GM23338 (cell line): ENCODE measurements at regions not wholly inside any gene's neighbourhood (a gene's known extent, or its start where the extent isn't known, plus 50 kb on each side); places are given as distances from the start of the nearest gene placed in this dataset.

Source experiments
- ATAC-seq: fragments of 200-7000 bp; cut with Tn5 transposase; 3 replicates; pipeline ENCODE4 v1.9.1; 2020
- DNase-seq: peaks from one replicate; pipeline ENCODE4 v3.0.0-alpha.2; 2015; ENCODE audit warnings: low spot score
- H2AFZ ChIP-seq: fragments of 200-600 bp; sonication (generic); 2 replicates; pipeline ENCODE4 v1.8.0; 2016; ENCODE audit warnings: antibody characterized with exemption, mild to moderate bottlenecking, moderate library complexity
- H3F3A ChIP-seq: fragments of 200-600 bp; sonication (generic); replicated peaks from 2 replicates; pipeline ENCODE4 v1.8.0; 2017; ENCODE audit warnings: antibody characterized with exemption, mixed run types, low read depth
- H3K27ac ChIP-seq: fragments of 200-600 bp; sonication (generic); 2 replicates; pipeline ENCODE4 v1.6.1; 2016; ENCODE audit warnings: low read depth
- H3K27me3 ChIP-seq: fragments of 200-600 bp; sonication (generic); 2 replicates; pipeline ENCODE4 v1.8.0; 2016; ENCODE audit warnings: mild to moderate bottlenecking, mixed run types, moderate library complexity; ENCODE audit not compliant: insufficient read depth
- H3K36me3 ChIP-seq: fragments of 200-600 bp; sonication (generic); 2 replicates; pipeline ENCODE4 v1.8.0; 2016; ENCODE audit warnings: mild to moderate bottlenecking; ENCODE audit not compliant: insufficient read depth
- H3K4me1 ChIP-seq: fragments of 200-600 bp; sonication (generic); 2 replicates; pipeline ENCODE4 v1.8.0; 2016; ENCODE audit warnings: mild to moderate bottlenecking, moderate library complexity; ENCODE audit not compliant: insufficient read depth
- H3K4me2 ChIP-seq: fragments of 200-600 bp; sonication (generic); 2 replicates; pipeline ENCODE4 v1.7.1; 2017; ENCODE audit warnings: mixed run types
- H3K4me3 ChIP-seq: fragments of 200-600 bp; sonication (generic); 2 replicates; pipeline ENCODE4 v1.6.1; 2016; ENCODE audit warnings: mixed run types
- H3K79me2 ChIP-seq: fragments of 200-600 bp; sonication (generic); replicated peaks from 2 replicates; pipeline ENCODE4 v1.8.0; 2017; ENCODE audit warnings: mild to moderate bottlenecking; ENCODE audit not compliant: insufficient read depth
- H3K9me2 ChIP-seq: fragments of 200-600 bp; sonication (generic); 2 replicates; pipeline ENCODE4 v1.8.0; 2017; ENCODE audit not compliant: insufficient read depth
- H4K20me1 ChIP-seq: fragments of 200-600 bp; sonication (generic); replicated peaks from 2 replicates; pipeline ENCODE4 v1.8.0; 2017; ENCODE audit warnings: mild to moderate bottlenecking; ENCODE audit not compliant: insufficient read depth
- H3K27ac Mint-ChIP-seq: 2 replicates; pipeline ENCODE4 v1.8.0; 2020; ENCODE audit warnings: inconsistent platforms, mild to moderate bottlenecking, moderate library complexity, mixed read lengths
- H3K27me3 Mint-ChIP-seq: 3 replicates; pipeline ENCODE4 v1.8.0; 2022; ENCODE audit warnings: low read depth, mild to moderate bottlenecking, moderate library complexity, mixed read lengths, inconsistent platforms; ENCODE audit not compliant: insufficient read depth, poor library complexity
- H3K36me3 Mint-ChIP-seq: 3 replicates; pipeline ENCODE4 v1.8.0; 2021; ENCODE audit warnings: low read depth, mild to moderate bottlenecking, inconsistent platforms, moderate library complexity, mixed read lengths
- H3K4me1 Mint-ChIP-seq: 3 replicates; pipeline ENCODE4 v1.8.0; 2020; ENCODE audit warnings: mild to moderate bottlenecking, inconsistent platforms, mixed read lengths
- H3K4me3 Mint-ChIP-seq: 3 replicates; pipeline ENCODE4 v1.8.0; 2021; ENCODE audit warnings: moderate library complexity, mild to moderate bottlenecking, inconsistent platforms, mixed read lengths
- H3K9me3 Mint-ChIP-seq: 3 replicates; pipeline ENCODE4 v1.8.0; 2020; ENCODE audit warnings: moderate library complexity, mild to moderate bottlenecking, inconsistent platforms, mixed read lengths
- CREB1 ChIP-seq: fragments of 250-450 bp; sonication (Bioruptor Pico); IDR thresholded peaks from 2 replicates; pipeline ENCODE4 v1.5.0; 2020; ENCODE audit warnings: low read depth, mild to moderate bottlenecking, moderate library complexity
- EZH2 ChIP-seq: fragments of 200-600 bp; sonication (generic); IDR thresholded peaks from one replicate; pipeline ENCODE4 v1.8.0; 2017; ENCODE audit warnings: antibody characterized with exemption, mild to moderate bottlenecking, low read depth; ENCODE audit not compliant: unreplicated experiment
- EZH2phosphoT487 ChIP-seq: fragments of 200-600 bp; sonication (generic); IDR thresholded peaks from one replicate; pipeline ENCODE4 v1.8.1; 2018; ENCODE audit warnings: antibody characterized with exemption; ENCODE audit not compliant: unreplicated experiment
- JUNB ChIP-seq: IDR thresholded peaks from one replicate; pipeline ENCODE4 v1.6.1; 2016; ENCODE audit warnings: antibody characterized with exemption; ENCODE audit not compliant: unreplicated experiment
- NANOG ChIP-seq: IDR thresholded peaks from 2 replicates; pipeline ENCODE4 v1.6.1; 2016; ENCODE audit warnings: antibody characterized with exemption, borderline replicate concordance
- POLR2AphosphoS5 ChIP-seq: IDR thresholded peaks from 2 replicates; pipeline ENCODE4 v1.6.1; 2016; ENCODE audit warnings: antibody characterized with exemption, low read depth
- STAT1 ChIP-seq: IDR thresholded peaks from one replicate; pipeline ENCODE4 v1.6.1; 2016; ENCODE audit warnings: antibody characterized with exemption; ENCODE audit not compliant: unreplicated experiment
- ZNF114 ChIP-seq: fragments of 250-450 bp; sonication (Bioruptor Pico); IDR thresholded peaks from 2 replicates; pipeline ENCODE4 v1.5.0; 2020; ENCODE audit warnings: mild to moderate bottlenecking, moderate library complexity
- ZNF331 ChIP-seq: fragments of 250-450 bp; sonication (Bioruptor Pico); IDR thresholded peaks from 2 replicates; pipeline ENCODE4 v1.5.0; 2020; ENCODE audit warnings: low read depth, mild to moderate bottlenecking, moderate library complexity
- TF ChIP-seq, protein P1 (sequence below): IDR thresholded peaks from 2 replicates; pipeline ENCODE4 v1.6.1; 2016; ENCODE audit warnings: antibody characterized with exemption
- TF ChIP-seq, protein P2 (sequence below), 2 experiments: fragments of 200-600 bp in 1 of 2; sonication (generic) in 1 of 2; conservative IDR thresholded peaks; 2 replicates each; pipeline versions ENCODE4 v1.5.1 to v1.6.1; 2016 to 2017; ENCODE audit warnings: antibody characterized with exemption in 2 of 2, low read depth in 2 of 2, mild to moderate bottlenecking in 2 of 2, moderate library complexity in 1 of 2
- TF ChIP-seq, protein P3 (sequence below): IDR thresholded peaks from one replicate; pipeline ENCODE4 v1.6.1; 2018; ENCODE audit warnings: antibody characterized with exemption; ENCODE audit not compliant: unreplicated experiment
- TF ChIP-seq, protein P4 (sequence below): fragments of 250-450 bp; sonication (Bioruptor Pico); IDR thresholded peaks from 2 replicates; pipeline ENCODE4 v1.5.0; 2020; ENCODE audit warnings: mild to moderate bottlenecking, moderate library complexity

DNA sequence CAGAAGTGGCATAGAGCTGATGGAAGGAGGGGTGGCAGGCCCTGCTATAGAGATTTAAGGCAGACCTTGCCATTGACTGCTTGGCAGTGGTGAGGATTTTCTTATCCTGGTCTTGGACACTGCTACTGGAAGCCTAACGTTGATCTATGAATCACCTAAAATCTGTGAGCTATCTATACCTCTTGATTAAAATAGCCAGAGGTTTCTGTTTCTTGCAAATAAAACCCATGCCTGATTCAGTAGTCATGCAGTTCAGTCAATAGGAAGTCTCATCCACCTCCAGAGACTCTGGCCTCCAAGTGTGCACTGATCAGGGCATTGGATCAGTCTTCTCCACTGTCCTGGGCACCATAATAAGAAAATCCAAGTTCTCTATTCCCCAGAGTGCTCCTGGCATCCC, 286.5 kb downstream of the PTEN start:
- Histone ChIP-seq H3K4me3 (no peak overlapping the region), H3F3A (no peaks in the 10 kb centered on the region), H3K36me3 (no peaks in the 10 kb centered on the region), H3K4me1 (no peaks in the 10 kb centered on the region; the same call in 1 of the 2 replicates), H2AFZ (no peak overlapping the region), H4K20me1 (no peaks in the 10 kb centered on the region), H3K27ac (no peak overlapping the region), H3K9me2 (peaks cover 4% of the 10 kb centered on the region), H3K27me3 (no peaks in the 10 kb centered on the region), H3K79me2 (no peaks in the 10 kb centered on the region), H3K4me2 (no peak overlapping the region)
- Mint-ChIP-seq H3K4me3 (no peak overlapping the region), H3K27me3 (no peaks in the 10 kb centered on the region), H3K36me3 (no peaks in the 10 kb centered on the region), H3K4me1 (no peaks in the 10 kb centered on the region; the same call in 2 of the 3 replicates), H3K9me3 (no peaks in the 10 kb centered on the region), H3K27ac (no peak overlapping the region)
- no peak for ATAC-seq
- no peak for DNase-seq
- TF ChIP-seq, protein P1, sequence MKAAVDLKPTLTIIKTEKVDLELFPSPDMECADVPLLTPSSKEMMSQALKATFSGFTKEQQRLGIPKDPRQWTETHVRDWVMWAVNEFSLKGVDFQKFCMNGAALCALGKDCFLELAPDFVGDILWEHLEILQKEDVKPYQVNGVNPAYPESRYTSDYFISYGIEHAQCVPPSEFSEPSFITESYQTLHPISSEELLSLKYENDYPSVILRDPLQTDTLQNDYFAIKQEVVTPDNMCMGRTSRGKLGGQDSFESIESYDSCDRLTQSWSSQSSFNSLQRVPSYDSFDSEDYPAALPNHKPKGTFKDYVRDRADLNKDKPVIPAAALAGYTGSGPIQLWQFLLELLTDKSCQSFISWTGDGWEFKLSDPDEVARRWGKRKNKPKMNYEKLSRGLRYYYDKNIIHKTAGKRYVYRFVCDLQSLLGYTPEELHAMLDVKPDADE, result no peak
- TF ChIP-seq ZNF114 (CRISPR knock-in tag), result no peak
- no peak for TF ChIP-seq NANOG
- no peak for TF ChIP-seq ZNF331 (CRISPR knock-in tag)
- TF ChIP-seq, protein P2, sequence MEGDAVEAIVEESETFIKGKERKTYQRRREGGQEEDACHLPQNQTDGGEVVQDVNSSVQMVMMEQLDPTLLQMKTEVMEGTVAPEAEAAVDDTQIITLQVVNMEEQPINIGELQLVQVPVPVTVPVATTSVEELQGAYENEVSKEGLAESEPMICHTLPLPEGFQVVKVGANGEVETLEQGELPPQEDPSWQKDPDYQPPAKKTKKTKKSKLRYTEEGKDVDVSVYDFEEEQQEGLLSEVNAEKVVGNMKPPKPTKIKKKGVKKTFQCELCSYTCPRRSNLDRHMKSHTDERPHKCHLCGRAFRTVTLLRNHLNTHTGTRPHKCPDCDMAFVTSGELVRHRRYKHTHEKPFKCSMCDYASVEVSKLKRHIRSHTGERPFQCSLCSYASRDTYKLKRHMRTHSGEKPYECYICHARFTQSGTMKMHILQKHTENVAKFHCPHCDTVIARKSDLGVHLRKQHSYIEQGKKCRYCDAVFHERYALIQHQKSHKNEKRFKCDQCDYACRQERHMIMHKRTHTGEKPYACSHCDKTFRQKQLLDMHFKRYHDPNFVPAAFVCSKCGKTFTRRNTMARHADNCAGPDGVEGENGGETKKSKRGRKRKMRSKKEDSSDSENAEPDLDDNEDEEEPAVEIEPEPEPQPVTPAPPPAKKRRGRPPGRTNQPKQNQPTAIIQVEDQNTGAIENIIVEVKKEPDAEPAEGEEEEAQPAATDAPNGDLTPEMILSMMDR (conservative IDR thresholded peaks at IDR 0.05; ENCODE audit: low read depth in 2 of 2), result no peak
- TF ChIP-seq CREB1 (CRISPR knock-in tag), result no peak
- TF ChIP-seq, protein P3, sequence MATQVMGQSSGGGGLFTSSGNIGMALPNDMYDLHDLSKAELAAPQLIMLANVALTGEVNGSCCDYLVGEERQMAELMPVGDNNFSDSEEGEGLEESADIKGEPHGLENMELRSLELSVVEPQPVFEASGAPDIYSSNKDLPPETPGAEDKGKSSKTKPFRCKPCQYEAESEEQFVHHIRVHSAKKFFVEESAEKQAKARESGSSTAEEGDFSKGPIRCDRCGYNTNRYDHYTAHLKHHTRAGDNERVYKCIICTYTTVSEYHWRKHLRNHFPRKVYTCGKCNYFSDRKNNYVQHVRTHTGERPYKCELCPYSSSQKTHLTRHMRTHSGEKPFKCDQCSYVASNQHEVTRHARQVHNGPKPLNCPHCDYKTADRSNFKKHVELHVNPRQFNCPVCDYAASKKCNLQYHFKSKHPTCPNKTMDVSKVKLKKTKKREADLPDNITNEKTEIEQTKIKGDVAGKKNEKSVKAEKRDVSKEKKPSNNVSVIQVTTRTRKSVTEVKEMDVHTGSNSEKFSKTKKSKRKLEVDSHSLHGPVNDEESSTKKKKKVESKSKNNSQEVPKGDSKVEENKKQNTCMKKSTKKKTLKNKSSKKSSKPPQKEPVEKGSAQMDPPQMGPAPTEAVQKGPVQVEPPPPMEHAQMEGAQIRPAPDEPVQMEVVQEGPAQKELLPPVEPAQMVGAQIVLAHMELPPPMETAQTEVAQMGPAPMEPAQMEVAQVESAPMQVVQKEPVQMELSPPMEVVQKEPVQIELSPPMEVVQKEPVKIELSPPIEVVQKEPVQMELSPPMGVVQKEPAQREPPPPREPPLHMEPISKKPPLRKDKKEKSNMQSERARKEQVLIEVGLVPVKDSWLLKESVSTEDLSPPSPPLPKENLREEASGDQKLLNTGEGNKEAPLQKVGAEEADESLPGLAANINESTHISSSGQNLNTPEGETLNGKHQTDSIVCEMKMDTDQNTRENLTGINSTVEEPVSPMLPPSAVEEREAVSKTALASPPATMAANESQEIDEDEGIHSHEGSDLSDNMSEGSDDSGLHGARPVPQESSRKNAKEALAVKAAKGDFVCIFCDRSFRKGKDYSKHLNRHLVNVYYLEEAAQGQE, result no peak
- no peak for TF ChIP-seq EZH2phosphoT487
- TF ChIP-seq, protein P4, sequence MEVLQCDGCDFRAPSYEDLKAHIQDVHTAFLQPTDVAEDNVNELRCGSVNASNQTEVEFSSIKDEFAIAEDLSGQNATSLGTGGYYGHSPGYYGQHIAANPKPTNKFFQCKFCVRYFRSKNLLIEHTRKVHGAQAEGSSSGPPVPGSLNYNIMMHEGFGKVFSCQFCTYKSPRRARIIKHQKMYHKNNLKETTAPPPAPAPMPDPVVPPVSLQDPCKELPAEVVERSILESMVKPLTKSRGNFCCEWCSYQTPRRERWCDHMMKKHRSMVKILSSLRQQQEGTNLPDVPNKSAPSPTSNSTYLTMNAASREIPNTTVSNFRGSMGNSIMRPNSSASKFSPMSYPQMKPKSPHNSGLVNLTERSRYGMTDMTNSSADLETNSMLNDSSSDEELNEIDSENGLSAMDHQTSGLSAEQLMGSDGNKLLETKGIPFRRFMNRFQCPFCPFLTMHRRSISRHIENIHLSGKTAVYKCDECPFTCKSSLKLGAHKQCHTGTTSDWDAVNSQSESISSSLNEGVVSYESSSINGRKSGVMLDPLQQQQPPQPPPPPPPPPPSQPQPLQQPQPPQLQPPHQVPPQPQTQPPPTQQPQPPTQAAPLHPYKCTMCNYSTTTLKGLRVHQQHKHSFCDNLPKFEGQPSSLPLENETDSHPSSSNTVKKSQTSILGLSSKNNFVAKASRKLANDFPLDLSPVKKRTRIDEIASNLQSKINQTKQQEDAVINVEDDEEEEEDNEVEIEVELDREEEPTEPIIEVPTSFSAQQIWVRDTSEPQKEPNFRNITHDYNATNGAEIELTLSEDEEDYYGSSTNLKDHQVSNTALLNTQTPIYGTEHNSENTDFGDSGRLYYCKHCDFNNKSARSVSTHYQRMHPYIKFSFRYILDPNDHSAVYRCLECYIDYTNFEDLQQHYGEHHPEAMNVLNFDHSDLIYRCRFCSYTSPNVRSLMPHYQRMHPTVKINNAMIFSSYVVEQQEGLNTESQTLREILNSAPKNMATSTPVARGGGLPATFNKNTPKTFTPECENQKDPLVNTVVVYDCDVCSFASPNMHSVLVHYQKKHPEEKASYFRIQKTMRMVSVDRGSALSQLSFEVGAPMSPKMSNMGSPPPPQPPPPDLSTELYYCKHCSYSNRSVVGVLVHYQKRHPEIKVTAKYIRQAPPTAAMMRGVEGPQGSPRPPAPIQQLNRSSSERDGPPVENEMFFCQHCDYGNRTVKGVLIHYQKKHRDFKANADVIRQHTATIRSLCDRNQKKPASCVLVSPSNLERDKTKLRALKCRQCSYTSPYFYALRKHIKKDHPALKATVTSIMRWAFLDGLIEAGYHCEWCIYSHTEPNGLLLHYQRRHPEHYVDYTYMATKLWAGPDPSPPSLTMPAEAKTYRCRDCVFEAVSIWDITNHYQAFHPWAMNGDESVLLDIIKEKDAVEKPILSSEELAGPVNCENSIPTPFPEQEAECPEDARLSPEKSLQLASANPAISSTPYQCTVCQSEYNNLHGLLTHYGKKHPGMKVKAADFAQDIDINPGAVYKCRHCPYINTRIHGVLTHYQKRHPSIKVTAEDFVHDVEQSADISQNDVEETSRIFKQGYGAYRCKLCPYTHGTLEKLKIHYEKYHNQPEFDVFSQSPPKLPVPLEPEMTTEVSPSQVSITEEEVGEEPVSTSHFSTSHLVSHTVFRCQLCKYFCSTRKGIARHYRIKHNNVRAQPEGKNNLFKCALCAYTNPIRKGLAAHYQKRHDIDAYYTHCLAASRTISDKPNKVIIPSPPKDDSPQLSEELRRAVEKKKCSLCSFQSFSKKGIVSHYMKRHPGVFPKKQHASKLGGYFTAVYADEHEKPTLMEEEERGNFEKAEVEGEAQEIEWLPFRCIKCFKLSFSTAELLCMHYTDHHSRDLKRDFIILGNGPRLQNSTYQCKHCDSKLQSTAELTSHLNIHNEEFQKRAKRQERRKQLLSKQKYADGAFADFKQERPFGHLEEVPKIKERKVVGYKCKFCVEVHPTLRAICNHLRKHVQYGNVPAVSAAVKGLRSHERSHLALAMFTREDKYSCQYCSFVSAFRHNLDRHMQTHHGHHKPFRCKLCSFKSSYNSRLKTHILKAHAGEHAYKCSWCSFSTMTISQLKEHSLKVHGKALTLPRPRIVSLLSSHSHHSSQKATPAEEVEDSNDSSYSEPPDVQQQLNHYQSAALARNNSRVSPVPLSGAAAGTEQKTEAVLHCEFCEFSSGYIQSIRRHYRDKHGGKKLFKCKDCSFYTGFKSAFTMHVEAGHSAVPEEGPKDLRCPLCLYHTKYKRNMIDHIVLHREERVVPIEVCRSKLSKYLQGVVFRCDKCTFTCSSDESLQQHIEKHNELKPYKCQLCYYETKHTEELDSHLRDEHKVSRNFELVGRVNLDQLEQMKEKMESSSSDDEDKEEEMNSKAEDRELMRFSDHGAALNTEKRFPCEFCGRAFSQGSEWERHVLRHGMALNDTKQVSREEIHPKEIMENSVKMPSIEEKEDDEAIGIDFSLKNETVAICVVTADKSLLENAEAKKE, result no peak
- no peak for TF ChIP-seq POLR2AphosphoS5
- no peak for TF ChIP-seq EZH2
- no peak for TF ChIP-seq JUNB
- no peak for TF ChIP-seq STAT1
